ENCODE measurements at regions not wholly inside any gene's neighbourhood (a gene's known extent, or its start where the extent isn't known, plus 50 kb on each side); places are given as distances from the start of the nearest gene placed in this dataset.
"Not testable (repeated sequence)": the region's sequence is repeated elsewhere in the genome, so short reads cannot be mapped to it uniquely, and the experiment has no call there.

DNA sequence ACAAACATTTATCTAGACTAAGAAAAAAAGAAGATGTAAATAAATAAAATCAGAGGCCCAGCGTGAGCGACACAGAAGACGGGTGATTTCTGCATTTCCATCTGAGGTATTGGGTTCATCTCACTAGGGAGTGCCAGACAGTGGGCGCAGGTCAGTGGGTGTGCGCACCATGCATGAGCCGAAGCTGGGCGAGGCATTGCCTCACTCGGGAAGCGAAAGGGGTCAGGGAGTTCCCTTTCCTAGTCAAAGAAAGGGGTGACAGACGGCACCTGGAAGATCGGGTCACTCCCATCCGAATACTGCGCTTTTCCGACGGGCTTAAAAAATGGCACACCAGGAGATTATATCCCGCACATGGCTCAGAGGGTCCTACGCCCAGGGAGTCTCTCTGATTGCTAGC lies 79.5 kb upstream of the ABCD2 start:
- H3K36me3 ChIP-seq; H3K4me3 ChIP-seq; H3K9me3 ChIP-seq; DNase-seq (ENCODE audit: low spot score in 2 of 2); intact Hi-C loops (cut with DNase I); H3K27ac ChIP-seq; H3K4me1 ChIP-seq; H3K27me3 ChIP-seq: not testable (repeated sequence)

GRCh38 chr12:39697108-39697507 lies 77.5 kb upstream of the ABCD2 start:
- no peak for DNase-seq (ENCODE audit: low spot score in 2 of 2)
- TF ChIP-seq CTCF (IDR thresholded peaks at IDR 0.05) = no peak
- Histone ChIP-seq H3K27ac (no peak overlapping the region), H3K27me3 (no peaks in the 10 kb centered on the region), H3K4me1 (no peaks in the 10 kb centered on the region), H3K9me3 (no peaks in the 10 kb centered on the region), H3K36me3 (no peaks in the 10 kb centered on the region), H3K4me3 (no peak overlapping the region)
- intact Hi-C loops (cut with DNase I) = no loop called here

- DNase-seq (ENCODE audit: low spot score in 2 of 2) = no peak
- no peak for TF ChIP-seq CTCF (IDR thresholded peaks at IDR 0.05)
- intact Hi-C loops (cut with DNase I) = loop anchor here (5.0 kb wide), 1 partner anchor 375 kb away; no protein-coding TSS in a partner anchor
Measured at GRCh38 chr12:39692258-39692853, 72.8 kb upstream of the ABCD2 start.

GRCh38 chr12:39685854-39686657 lies 66.5 kb upstream of the ABCD2 start:
- Histone ChIP-seq H3K4me3 (no peak overlapping the region), H3K9me3 (no peaks in the 10 kb centered on the region), H3K27me3 (no peaks in the 10 kb centered on the region), H3K36me3 (no peaks in the 10 kb centered on the region), H3K27ac (no peak overlapping the region), H3K4me1 (no peaks in the 10 kb centered on the region)
- DNase-seq (ENCODE audit: low spot score in 2 of 2) = no peak
- no peak for TF ChIP-seq CTCF (IDR thresholded peaks at IDR 0.05)
- intact Hi-C loops (cut with DNase I) = no loop called here

More at GRCh38 chr12:39692258-39692853, 72.8 kb upstream of the ABCD2 start:
- Histone ChIP-seq H3K27me3 (no peaks in the 10 kb centered on the region), H3K9me3 (no peaks in the 10 kb centered on the region), H3K4me3 (no peak overlapping the region), H3K36me3 (no peaks in the 10 kb centered on the region), H3K4me1 (no peaks in the 10 kb centered on the region), H3K27ac (no peak overlapping the region)

DNA sequence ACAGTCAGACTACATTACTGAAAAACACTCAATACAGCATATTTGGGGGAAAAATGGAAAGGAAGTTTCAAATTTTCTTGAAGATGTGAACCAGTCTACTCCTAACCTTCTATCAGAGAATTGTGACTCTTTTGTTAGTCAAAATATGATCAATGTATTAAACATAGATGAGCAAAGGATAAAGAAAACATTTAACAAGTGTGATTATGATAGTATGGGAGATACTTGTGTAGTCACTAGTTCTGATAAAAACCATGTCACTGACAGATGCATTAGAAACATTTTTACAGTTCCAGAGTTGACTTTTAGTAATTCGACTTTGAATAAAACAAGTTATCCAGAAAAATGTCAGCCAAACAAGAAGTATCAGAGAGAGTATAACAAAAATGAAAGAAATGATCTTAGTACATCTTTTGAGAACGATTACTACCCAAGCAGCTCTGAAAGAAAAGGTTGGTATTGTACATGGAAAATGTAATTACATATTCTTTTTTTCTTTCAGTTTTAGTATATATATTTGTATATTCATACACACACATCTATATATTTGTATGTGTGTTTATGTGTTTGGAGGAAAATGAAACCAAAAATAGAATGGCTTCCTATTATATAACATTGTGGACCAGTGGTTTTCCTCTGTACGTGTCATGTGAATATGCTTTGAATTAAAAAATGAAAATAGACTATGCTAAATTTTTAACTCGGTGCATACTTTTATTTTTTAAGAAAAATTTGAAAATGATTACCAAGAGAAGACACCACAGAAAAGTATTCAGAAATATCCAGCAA lies 63.3 kb upstream of the ABCD2 start:
- Histone ChIP-seq H3K4me1 (no peaks in the 10 kb centered on the region), H3K36me3 (no peaks in the 10 kb centered on the region), H3K9me3 (no peaks in the 10 kb centered on the region), H3K27ac (no peak overlapping the region), H3K27me3 (no peaks in the 10 kb centered on the region), H3K4me3 (no peak overlapping the region)
- intact Hi-C loops (cut with DNase I) = no loop called here
- DNase-seq (ENCODE audit: low spot score in 2 of 2) = no peak
- no peak for TF ChIP-seq CTCF (IDR thresholded peaks at IDR 0.05)

- Histone ChIP-seq H3K27ac (no peak overlapping the region), H3K36me3 (no peaks in the 10 kb centered on the region), H3K9me3 (no peaks in the 10 kb centered on the region), H3K4me3 (no peak overlapping the region), H3K27me3 (no peaks in the 10 kb centered on the region), H3K4me1 (no peaks in the 10 kb centered on the region)
- no peak for DNase-seq (ENCODE audit: low spot score in 2 of 2)
- intact Hi-C loops (cut with DNase I) = no loop called here
- TF ChIP-seq CTCF (IDR thresholded peaks at IDR 0.05) = no peak
Measured at GRCh38 chr12:39675263-39675662, 55.7 kb upstream of the ABCD2 start.
